22Rv1 (cell line): ENCODE measurements at regions not wholly inside any gene's neighbourhood (a gene's known extent, or its start where the extent isn't known, plus 50 kb on each side); places are given as distances from the start of the nearest gene placed in this dataset.

Experiments used
- CTCF ChIP-seq: fragments of 450-650 bp; IDR thresholded peaks from 2 replicates; pipeline ENCODE4 v1.5.1; 2017; ENCODE audit warnings: mild to moderate bottlenecking
- ZFX ChIP-seq: fragments of 450-650 bp; IDR thresholded peaks from 2 replicates; pipeline ENCODE4 v1.6.1; 2017; ENCODE audit warnings: antibody characterized with exemption, borderline replicate concordance

GRCh38 chr16:73912281-73912680 lies 384.3 kb upstream of the PSMD7 start:
- TF ChIP-seq CTCF, result no peak
- no peak for TF ChIP-seq ZFX
